GM12891 (cell line): ENCODE measurements at regions not wholly inside any gene's neighbourhood (a gene's known extent, or its start where the extent isn't known, plus 50 kb on each side); places are given as distances from the start of the nearest gene placed in this dataset.

Experiments
- POLR2A ChIP-seq: IDR thresholded peaks from 2 replicates; pipeline ENCODE4 v1.6.1; 2011; ENCODE audit warnings: low read depth, low read length, control low read depth
- POLR2AphosphoS5 ChIP-seq: IDR thresholded peaks from 2 replicates; pipeline ENCODE4 v1.6.1; 2011; ENCODE audit warnings: low read depth, low read length, control low read depth

GRCh38 chr6:44715925-44716324 lies 328.4 kb downstream of the CDC5L start:
- TF ChIP-seq POLR2AphosphoS5 (no peak), POLR2A (no peak)
